ENCODE measurements at regions not wholly inside any gene's neighbourhood (a gene's known extent, or its start where the extent isn't known, plus 50 kb on each side); places are given as distances from the start of the nearest gene placed in this dataset.
A peak's percentile ranks its signal among the peaks of the same experiment; 100 is the strongest.

GRCh38 chr4:125430086-125430485, 115.3 kb downstream of the FAT4 start:
- no peak overlapping the region for H3K27ac ChIP-seq
- TF ChIP-seq CTCF (IDR thresholded peaks at IDR 0.05): no peak
- TF ChIP-seq ZFX (IDR thresholded peaks at IDR 0.05; ENCODE audit: borderline replicate concordance): no peak

DNA sequence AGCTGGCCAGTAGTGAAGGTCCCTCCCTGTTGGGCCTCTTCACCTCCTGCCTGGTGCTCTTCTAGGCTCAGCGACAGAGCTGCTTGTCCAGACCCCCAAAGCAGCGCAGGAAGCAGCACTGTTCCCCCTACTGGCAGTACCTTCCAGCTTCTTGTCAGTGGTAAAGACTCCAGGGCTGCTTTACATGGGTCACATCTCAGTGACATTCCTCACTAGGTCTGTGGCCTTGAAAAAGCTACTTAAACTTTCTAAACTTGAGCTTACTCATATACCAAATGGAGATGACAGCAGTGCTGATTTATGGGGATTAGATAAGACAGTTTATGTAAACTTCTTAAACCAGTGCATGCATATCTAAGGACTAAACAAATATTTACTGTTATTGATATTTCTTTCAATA, 117.3 kb downstream of the FAT4 start:
- H3K27ac ChIP-seq: no peak overlapping the region
- TF ChIP-seq ZFX (IDR thresholded peaks at IDR 0.05; ENCODE audit: borderline replicate concordance) (no peak), CTCF (IDR thresholded peaks at IDR 0.05) (peak; percentile 16; the same call in 1 of the 2 replicates)

DNA sequence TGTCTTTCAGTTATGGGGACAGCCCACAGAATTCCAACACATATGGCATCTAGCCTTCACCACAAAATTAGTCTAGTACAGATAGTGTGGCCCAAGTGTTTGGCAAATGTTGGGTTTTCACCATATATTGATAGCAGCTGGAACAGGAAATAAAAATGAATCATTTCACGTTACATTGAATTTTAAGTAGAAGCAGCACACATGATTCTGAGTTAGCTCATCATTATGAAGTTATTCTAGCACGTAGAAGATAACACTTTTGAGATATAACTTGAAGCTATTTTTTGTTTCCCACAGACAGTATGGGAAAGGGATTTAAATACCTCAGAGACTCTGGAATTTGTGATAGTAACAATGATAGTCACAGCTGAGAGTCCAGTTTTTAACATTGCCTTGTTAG, 118.7 kb downstream of the FAT4 start:
- no peak overlapping the region for H3K27ac ChIP-seq
- TF ChIP-seq CTCF (IDR thresholded peaks at IDR 0.05) (no peak), ZFX (IDR thresholded peaks at IDR 0.05; ENCODE audit: borderline replicate concordance) (no peak)

DNA sequence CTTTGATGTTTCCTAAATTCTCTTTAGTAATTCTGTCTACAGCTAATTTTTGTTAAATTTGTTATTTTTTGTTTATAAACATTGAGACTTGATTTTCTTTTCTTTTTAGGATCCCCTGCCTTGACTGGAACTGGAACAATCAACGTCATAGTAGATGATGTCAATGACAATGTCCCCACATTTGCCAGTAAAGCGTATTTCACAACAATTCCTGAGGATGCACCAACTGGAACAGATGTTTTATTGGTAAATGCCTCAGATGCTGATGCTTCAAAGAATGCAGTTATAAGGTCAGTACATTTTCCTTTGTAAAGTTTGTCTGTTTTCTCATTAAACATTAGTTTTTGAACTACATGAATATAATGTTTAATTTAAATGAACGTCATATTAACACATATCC, 119.4 kb downstream of the FAT4 start:
- TF ChIP-seq ZFX (IDR thresholded peaks at IDR 0.05; ENCODE audit: borderline replicate concordance) (no peak), CTCF (IDR thresholded peaks at IDR 0.05) (no peak)
- H3K27ac ChIP-seq: no peak overlapping the region

- H3K27ac ChIP-seq: no peak overlapping the region
- TF ChIP-seq ZFX (IDR thresholded peaks at IDR 0.05; ENCODE audit: borderline replicate concordance) (no peak), CTCF (IDR thresholded peaks at IDR 0.05) (no peak)
These were observed 126.1 kb downstream of the FAT4 start for GRCh38 chr4:125440814-125441213.

DNA sequence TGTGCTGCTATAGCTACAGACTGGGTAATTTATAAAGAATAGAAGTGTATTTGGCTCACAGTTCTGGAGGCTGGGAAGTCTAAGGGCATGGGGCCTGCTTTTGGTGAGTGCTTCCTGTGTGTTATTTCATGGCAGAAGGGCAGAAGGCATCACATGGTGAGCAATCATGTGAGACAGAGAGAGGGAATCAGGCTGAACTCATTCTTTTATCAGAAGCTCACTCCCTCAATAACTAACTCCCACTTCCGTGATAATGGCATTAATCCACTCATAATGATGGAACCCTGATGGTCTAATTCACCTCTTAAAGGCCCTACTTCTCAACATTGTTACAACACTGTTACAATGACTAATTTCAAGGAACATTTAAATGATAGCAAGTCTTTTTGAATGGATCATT, 129.4 kb downstream of the FAT4 start:
- no peak for TF ChIP-seq ZFX (IDR thresholded peaks at IDR 0.05; ENCODE audit: borderline replicate concordance)
- no peak for TF ChIP-seq CTCF (IDR thresholded peaks at IDR 0.05)
- no peak overlapping the region for H3K27ac ChIP-seq

DNA sequence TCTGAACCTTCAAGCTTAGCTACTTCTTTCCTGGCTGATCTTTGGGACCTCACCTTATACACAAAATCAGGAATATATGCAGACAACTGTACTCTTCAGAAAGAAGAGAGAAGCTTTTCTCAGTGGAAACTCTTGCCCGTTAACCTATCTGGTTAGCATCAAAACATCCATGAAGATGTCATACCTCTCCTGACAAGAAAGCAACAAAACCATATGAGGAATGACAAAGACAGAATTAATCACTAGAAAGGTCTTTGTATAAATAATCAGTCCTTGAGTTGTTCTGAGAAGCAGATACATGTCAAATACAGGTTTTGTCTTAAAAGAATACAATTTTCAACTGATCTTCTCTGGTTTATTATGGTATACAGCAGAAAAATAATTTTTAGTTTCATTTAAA, 130.8 kb downstream of the FAT4 start:
- TF ChIP-seq CTCF (IDR thresholded peaks at IDR 0.05) (no peak), ZFX (IDR thresholded peaks at IDR 0.05; ENCODE audit: borderline replicate concordance) (no peak)
- no peak overlapping the region for H3K27ac ChIP-seq

Data from 22Rv1 (cell line).